ENCODE measurements at regions not wholly inside any gene's neighbourhood (a gene's known extent, or its start where the extent isn't known, plus 50 kb on each side); places are given as distances from the start of the nearest gene placed in this dataset.
"Not testable (repeated sequence)": the region's sequence is repeated elsewhere in the genome, so short reads cannot be mapped to it uniquely, and the experiment has no call there.

DNA sequence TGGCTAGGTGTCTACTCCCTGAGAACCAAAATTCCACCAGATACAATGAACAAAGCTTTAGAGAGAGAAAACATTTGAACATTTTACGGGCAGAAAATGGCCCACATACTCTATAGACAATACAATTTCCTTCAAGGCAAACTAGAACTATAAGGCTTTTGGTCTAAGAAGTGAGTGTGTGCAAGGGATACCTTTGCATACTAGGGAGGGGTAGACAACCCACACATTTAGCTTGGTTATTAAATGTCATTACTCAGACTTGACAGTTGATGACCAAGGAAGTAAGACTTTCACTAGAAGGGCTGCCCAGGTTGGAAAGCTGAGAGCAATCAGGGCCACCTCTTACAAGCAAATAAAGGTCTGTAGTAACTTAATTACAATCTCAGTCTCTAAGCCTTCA is 64.0 kb upstream of the PLEKHM1 start:
- DNase-seq = not testable (repeated sequence)

DNA sequence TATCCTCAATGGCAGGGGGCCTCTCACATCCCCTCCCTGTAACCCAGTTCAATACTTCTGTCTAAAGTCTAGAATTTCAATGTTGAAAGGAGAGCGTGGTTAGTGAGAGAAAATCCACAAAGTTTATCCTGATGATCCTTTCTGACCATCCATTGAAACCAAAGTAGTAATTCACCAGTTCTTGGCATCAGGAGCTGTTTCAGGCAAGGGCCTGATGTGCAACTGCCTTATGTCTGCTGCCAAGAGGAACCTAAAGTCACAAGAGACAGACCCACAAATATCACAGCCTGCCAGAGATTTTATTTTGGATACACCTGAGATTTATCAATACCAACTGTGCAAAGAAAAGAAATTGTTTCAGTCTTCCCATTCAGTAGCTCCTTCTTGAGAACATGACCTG is 68.3 kb upstream of the PLEKHM1 start:
- not testable (repeated sequence) for DNase-seq

DNA sequence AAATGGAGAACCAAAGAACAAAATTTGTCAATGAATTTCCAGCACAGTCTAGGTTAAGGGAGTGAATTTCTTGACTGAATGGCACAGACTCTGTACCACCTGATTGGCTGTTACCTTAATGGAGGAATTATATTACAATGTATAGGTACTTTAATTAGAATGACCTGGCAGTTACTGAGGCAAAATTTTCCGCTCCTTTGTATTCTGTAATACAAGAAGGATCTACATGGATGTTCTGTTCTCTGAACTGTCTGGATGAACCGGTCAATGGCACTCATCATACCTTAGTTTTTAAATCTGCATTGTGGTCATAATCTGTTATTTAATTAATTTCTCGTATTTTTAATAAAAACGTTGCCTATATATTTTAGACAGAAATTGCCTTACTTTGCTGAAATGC is 72.3 kb upstream of the PLEKHM1 start:
- DNase-seq = not testable (repeated sequence)

DNA sequence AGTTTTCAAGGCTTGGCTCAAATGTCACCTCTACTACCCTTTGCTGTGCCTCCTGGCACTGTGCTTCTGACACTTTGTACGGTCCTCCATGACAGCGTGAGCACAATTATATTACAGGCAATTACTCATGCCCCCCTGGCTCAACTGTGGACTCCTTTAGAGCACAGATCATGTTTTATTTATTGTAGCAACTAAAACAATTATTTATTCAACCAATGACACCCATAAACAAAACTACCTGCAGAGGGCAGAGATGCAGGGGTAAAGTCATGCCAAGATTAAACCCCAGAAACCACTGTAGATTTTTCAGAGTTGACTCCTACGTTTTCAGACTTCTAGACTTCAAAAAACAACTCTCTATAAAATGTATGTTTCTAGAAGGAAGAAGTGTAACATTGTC is 72.8 kb upstream of the PLEKHM1 start:
- DNase-seq = not testable (repeated sequence)

DNA sequence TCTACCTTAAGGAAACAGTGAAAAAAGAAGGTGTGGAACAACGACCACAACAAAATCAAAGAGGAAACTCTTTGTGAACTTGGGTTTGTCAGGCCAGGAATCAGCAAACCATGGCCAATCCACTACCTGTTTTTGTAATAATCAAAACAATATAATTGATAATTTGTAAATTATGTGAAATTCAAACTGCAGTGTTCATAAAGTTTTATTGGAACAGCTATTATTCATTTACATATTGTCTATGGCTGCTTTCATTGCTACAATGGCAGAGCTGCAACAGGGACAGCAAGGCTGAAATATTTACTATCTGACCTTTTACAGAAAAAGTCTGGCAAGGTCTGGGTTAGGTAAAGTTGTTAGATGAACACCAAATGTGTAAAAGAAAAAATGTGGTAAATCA is 77.8 kb upstream of the PLEKHM1 start:
- DNase-seq = not testable (repeated sequence)

DNA sequence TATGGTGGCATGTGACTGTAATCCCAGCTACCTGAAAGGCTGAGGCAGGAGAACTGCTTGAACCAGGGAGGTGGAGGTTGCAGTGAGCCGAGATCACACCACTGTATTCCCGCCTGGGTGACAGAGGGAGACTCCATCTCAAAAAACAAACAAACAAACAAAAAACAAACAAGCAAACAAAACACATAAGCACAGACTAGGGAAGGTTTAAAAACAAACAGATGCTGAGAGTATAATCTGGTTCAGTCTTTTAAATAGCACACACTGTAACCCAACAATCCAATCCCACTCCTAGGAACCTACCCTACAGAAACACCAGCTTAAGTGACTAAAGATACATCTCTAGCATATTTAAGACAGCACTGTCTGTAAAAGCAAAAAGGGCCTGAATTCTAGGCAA is 82.8 kb upstream of the PLEKHM1 start:
- DNase-seq = not testable (repeated sequence)

DNA sequence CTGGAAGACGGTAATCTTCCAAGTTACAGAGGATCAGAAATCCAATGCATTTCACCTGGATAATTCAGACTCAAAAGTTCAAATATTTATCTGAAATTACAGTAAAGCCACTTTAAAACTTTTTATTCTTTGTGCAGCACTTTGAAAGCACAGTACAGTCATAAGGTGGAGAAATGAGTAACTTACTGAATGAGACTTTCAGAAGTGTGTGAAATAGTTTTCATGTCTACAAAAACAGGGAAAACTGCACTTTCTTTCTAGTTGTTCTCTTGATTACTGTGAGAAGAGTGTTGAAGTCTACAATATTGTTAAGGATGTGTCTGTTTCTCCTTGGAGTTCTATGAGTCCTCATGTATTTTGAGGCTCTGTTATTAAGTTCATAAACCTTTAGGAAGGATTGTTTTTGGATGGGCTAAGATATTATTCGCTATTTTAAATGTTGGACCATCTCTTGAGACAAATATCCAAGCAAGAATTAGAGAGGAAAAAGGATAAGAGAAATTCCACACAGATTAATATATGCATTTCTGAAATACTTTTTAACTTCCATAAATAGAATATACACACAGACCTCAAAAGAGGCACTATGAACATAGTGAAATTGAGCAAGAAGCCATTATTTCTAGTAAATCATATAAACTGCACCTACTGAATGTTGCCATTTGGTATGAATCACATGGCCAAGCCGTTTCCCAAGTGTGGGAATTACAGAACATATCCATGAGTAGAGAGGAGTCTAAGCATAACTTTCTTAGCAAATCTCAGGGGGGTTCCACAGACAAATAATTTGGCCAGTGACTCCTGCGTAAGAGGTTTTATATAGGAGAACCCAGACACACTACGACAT is 83.6 kb upstream of the PLEKHM1 start:
- DNase-seq = no peak

DNA sequence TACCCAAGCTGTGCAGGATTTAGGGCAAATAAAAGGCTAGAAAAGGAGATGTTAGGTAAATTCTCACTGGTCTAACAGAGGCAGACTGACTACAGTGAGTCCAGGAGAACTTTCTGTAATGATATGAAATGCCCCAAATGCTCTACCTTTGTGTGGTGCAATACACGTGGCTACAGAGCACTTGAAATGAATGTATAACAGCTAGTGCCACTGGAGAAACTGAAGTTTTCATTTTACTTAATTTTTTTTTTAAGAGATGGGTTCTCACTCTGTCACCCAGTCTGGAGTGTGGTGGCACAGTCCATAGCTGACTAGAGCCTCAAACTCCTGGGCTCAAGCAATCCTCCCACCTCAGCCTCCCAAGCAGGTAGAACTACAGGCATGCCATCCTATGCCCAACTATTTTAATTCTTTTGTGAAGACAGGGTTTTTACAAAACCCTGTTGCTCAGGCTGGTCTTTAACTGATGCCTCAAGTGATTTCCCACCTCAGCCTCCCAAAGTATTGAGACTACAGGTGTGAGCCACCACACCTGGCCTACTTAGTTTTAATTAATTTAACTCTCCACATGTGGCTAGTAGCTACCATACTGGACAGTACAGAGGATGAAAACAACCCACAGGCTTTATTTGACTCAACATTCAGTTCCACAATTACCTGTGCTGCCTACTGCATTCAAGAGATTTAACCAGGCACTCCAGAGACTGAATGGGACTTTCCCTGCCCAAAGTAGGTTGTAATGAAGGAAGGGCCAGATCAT is 84.8 kb upstream of the PLEKHM1 start:
- DNase-seq = no peak

DNA sequence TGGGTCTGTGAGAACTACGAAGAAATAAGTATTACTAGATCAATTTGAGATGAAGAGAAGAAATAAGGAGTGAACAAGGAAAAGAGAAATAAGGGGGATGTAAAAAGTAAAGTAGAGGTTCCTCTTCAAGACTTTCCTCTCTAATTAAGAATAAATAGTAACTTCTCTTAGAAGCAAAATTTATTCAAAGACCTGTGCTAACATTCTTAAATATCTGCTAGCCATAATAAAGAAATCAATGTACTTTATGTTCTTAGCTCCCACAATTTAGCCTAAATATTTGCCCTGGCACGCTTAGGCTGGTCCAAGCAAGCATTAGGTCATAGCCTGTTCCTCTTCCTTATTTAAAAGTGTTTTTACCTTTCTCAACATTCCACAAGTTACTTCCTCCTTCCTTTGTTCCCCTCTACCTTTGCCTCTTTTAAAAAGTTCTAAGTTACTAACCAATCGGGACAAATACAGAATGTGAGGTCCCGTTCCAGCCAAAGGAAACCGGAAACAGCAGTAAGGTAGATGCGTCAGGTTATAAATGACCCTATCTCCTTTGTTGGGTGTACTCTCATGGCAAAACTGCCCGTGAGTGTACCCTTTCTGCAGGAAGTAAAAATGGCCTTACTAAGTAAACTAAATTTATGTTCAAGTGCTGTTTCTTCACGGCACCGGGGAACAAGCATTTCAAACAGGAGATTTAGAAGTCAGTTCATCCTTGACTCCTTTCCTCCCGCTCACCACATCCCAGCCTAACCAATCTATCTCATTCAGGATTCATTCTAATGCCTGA is 86.2 kb upstream of the PLEKHM1 start:
- not testable (repeated sequence) for DNase-seq

DNA sequence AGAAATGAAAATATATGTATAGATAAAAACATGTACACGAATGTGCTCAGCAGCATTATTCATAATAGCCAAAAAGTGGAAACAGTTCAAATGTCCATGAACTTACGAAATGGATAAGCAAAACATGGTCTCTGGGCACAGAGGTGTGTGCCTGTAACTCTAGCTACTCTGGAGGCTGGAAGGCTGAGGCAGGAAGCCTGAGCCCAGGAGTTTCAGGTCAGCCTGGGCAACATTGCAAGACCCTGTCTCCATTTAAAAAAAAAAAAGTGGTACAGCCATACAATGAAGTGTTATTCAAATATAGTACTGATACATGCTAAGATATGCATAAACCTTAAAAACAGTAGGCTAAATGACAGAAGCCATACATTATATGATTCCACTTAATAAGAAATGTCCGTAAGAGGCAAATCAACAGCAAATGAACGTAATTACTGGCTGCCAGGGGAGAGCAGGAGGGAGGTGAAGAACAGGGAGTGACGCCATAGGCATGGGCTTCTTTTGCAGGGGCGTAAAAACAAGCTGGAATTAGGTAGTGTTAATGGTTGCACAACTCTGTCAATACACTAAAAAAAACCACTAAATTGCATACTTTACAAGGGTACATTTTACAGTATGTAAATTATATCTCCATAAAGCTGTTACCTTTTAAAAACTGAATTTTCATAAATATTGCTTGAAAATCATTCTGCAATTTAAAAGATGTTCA is 87.2 kb upstream of the PLEKHM1 start:
- DNase-seq = no peak

DNA sequence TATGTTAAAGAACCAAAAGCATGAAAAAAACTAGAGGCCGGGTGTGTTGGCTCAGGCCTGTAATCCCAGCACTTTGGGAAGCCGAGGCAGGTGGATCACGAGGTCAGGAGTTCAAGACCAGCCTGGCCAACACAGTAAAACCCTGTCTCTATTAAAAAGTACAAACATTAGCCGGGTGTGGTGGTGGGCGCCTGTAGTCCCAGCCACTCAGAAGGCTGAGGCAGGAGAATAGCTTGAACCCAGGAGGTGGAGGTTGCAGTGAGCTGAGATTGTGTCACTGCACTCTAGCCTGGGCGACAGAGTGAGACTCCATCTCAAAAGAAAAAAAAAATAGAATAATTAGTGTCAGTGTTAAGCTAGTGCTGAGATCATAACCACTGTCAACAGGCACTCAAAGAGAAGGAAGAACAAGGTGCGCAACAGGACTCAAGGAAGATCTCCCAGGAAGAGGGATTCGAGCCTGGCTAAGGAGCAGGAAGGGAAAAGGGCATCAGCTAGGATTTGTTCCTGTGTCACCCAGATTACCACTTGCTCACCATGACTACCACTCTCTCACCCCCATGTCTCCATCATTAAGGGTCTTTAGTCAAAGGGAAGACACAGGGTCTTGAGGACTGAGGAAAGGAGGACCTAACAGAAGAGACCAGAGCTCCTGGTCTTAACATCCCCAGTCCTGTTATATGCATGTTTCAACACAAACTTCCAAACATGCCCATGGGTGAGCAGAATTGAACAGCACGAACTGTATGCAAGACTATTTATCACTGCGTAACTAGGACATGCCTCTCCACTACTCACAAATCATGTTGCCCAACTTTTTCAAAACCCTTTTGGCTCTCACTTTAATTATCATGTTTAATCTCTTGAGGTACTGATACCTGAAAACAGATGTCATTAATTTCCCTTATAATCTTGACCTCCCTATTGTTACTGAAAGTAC is 88.3 kb upstream of the PLEKHM1 start:
- no peak for DNase-seq

DNA sequence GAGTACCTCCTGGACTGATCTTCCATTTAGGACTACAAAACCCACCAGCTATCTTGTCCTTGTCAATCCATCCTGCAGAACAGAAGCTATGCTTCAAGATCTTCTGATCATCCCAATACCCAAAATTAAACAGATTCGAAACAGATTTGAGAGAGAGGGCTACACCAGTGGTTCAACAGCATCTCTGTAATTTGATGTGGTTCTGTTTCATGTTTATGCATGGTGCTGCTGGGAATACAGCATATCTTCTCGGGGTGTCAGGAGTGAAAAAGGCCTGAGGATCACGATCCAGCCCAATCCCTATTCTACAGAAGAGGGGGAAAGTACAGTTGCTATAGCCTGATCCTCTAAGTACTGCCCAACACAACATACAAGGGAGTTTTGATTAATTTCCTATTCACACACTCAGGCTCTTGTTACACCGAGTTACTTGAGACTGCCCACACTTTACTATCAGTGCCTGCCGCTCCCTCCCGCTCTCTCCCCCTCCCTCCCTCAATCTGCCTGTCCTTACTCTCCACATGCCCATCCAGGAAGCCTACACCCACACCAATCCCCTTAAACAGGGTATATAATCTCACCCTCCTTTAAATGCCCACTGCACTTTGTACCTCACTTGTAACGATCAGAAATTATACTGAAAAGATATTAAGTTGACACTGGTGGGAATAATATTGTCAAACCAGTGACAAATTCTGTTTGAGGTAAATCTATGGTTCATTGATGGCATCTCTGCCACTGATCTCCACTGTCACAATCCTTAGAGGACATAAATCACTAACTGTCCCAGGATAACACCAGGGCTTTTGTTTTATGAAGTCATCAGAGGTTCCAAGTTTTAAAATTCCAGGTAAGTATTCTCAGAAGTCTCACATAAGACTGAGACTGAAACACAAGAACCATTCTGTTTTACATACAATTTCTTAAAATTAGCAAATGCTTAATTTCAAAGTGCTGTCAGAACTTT is 89.3 kb upstream of the PLEKHM1 start:
- no peak for DNase-seq

DNA sequence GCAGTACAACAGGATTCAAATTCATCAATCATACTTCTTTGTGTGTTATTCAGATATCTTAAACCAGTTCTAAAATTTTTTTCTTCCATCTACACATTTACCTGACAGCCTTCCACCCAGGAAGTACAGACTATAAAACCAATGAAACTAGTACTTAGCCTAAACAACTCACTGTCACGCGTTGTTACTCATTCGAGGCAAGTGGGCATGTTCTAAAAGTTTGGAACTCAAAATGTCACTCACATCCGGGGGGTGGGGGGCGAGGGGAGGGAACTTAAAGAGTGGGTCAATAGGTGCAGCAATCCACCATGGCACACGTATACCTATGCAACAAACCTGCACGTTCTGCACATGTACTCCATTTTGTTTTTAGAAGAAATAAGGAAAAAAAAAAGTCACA is 90.4 kb upstream of the PLEKHM1 start:
- no peak for DNase-seq

DNA sequence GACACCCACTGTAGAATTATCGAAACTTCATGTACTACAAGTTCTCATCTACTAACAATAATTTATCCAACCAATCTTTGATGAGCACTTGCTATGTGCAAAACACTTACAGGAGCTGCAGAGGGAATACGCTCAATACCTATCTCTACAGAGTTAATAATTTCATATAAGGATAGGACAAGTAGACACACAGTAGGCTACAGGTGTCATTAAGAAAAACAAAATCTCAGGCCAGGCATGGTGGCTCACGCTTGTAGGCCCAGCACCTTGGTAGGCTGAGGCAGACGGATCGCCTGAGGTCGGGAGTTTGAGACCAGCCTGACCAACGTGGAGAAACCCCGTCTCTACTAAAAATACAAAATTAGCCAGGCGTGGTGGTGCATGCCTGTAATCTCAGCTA is 91.3 kb upstream of the PLEKHM1 start:
- DNase-seq = no peak

DNA sequence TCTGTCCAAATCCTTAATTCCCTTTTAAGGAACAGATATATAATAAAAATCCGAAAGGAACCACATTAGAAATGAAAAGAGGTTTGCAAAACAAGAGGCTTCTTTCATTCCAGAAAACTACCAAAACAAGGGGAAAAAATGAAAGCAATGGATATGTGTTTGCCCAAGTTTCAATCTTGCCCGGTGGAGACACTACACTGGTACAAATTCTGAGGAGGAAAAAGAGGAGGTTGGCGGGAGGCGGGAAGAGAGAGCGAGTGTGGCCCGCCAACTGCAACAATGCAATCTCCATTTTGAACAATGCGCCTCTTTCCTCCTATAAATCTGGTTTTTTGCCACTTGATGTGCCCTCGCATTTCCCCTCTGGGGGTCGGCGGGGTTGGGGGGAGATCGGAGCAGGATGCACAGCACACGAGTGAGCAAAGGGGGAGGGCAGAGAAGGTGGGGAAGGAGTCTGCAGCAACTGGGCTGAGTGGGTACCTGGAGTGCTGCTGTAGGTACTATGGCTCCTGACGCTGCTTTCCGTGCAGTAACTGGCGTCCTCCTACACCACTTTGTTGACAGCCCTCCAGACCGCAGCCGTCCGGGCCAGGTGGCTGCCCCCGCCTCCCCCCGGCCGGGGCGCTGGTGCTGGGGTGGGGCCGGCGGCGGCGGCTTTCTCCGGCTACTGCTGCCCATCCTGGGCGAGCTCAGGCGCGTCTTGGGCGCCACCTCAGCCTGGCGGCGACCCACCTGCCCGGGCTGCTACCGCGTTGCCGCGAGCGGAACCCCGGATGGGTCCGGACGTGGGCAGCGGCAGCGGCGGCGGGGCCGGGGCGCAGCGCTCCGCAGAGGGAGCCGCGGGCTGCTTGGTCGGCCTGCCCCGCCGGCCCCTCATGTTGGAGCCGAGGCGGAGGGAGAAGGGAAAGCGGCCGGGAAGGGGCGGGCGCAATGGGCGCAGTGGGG is 93.8 kb upstream of the PLEKHM1 start:
- DNase-seq = peak; percentile 66

DNA sequence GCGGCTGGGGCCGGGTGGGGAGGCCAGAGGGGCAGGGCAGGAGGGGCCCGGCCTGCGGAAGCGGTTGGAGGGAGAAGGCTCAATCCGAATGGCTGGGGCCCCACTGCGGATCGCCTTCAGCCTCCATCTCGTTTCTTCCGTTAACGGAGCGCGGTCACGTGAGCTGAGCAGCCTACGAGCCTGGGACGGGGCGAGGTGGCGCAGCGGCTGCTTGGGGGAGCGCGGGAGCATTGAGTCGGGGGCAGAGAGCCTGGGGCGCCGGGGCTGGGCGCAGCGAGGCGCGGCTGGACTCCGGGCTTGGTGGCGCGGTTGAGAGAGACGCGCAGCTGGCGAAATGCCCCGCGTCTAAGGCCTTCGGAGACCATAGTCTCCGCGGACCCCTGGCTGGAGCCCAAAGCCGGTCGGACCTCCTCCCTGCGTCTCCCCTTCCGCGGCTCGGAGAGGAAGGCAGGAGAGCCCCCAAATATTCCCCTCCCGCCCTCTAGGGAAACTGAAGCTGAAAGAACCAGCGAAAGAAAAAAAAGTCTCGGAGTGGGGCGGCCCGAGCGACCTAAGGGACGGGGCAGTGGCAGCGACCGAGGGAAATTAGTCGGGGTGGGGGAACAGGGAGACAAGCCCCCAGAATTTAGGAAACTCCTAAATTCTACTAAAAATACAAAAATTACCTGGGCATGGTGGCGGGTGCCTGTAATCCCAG is 94.7 kb upstream of the PLEKHM1 start:
- DNase-seq = peak; percentile 88

DNA sequence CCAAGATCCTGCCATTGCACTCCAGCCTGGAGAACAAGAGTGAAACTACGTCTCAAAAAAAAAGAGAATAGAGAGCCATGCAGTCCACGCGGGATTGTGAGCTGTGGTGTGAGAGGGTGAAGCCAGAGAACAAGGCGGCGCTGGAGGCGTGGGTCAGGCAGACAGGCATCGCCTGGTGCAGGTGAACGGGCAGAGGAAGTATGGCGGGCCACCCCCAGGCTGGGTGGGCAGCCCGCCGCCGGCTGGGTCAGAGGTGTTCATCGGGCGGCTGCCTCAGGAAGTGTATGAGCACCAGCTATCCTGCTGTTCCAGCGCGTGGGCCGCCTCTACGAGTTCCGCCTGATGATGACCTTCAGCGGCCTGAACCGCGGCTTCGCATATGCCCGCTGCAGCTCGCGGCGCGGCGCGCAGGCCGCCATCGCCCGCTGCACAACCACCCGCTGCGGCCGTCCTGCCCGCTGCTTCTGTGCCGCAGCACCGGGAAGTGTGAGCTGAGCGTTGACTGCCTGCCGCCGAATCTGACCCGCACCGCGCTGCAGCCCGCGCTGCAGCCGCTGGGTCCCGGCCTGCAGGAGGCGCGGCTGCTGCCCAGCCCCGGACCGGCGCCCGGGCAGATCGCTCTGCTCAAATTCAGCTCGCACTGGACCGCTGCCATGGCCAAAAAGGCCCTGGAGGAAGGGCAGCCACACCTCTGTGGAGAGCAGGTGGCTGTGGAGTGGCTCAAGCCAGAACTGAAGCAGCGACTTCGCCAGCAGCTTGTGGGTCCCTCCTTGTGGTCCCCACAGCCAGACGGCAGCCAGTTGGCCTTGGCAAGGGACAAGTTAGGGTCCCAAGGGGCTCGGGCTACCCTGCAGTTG is 95.5 kb upstream of the PLEKHM1 start:
- peak; percentile 49 for DNase-seq

DNA sequence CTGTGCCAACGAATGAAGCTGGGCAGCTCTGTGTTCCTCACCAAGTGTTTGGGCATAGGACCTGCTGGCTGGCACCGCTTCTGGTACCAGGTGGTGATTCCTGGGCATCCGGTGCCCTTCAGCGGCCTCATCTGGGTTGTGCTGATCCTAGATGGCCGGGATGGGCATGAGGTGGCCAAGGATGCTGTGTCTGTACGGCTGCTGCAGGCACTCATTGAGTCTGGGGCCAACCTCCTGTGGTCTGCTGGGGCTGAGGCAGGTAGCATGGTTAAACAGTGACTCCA is 96.1 kb upstream of the PLEKHM1 start:
- DNase-seq = not testable (repeated sequence)
